ENCODE measurements at regions not wholly inside any gene's neighbourhood (a gene's known extent, or its start where the extent isn't known, plus 50 kb on each side); places are given as distances from the start of the nearest gene placed in this dataset.

DNA sequence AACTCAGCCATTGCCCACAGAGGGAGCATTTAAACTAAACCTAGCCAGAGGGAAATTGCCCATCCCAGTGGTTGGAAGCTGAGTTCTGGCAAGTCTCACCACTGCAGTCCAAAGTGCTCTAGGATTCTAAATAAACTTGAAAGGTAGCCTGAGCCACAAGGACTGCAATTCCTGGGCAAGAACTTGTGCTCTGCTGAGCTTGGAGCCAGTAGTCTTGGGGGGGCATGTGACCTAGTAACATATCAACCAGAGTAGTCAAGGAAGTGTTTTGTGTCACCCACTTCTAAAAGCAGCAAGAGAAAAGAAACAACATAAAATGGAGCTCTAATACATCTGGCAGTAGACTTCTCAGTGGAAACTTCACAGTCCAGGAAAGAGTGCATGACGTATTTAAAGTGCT is 167.0 kb downstream of the PTH2R start:
- Histone ChIP-seq H2AFZ (no peak overlapping the region), H3K9me2 (replicated peaks; ENCODE audit: insufficient read depth) (no peaks in the 10 kb centered on the region), H3K27me3 (no peaks in the 10 kb centered on the region), H3K4me3 (no peak overlapping the region), H3K27ac (no peak overlapping the region), H3K79me2 (no peaks in the 10 kb centered on the region), H3K4me1 (ENCODE audit: insufficient read depth) (no peaks in the 10 kb centered on the region), H3K4me2 (peak overlapping the region; percentile 34), H3K9me3 (ENCODE audit: low read depth) (no peaks in the 10 kb centered on the region), H3K36me3 (replicated peaks; ENCODE audit: insufficient read depth, low read depth) (no peaks in the 10 kb centered on the region), H4K20me1 (ENCODE audit: insufficient read depth, poor library complexity, severe bottlenecking) (no peaks in the 10 kb centered on the region)
- TF ChIP-seq EZH2phosphoT487 (IDR thresholded peaks at IDR 0.05; ENCODE audit: low read depth, severe bottlenecking, unreplicated experiment) (no peak), EZH2 (IDR thresholded peaks at IDR 0.05; ENCODE audit: borderline replicate concordance) (no peak)
- TF ChIP-seq, protein P1, sequence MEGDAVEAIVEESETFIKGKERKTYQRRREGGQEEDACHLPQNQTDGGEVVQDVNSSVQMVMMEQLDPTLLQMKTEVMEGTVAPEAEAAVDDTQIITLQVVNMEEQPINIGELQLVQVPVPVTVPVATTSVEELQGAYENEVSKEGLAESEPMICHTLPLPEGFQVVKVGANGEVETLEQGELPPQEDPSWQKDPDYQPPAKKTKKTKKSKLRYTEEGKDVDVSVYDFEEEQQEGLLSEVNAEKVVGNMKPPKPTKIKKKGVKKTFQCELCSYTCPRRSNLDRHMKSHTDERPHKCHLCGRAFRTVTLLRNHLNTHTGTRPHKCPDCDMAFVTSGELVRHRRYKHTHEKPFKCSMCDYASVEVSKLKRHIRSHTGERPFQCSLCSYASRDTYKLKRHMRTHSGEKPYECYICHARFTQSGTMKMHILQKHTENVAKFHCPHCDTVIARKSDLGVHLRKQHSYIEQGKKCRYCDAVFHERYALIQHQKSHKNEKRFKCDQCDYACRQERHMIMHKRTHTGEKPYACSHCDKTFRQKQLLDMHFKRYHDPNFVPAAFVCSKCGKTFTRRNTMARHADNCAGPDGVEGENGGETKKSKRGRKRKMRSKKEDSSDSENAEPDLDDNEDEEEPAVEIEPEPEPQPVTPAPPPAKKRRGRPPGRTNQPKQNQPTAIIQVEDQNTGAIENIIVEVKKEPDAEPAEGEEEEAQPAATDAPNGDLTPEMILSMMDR (IDR thresholded peaks at IDR 0.05; ENCODE audit: poor library complexity), result no peak
- 68% methylated on average over 1 of the region's 1 CpG for WGBS (ENCODE audit: low lambda C conversion rate, missing lambda C conversion rate)
- no peak for DNase-seq (ENCODE audit: low spot score)

DNA sequence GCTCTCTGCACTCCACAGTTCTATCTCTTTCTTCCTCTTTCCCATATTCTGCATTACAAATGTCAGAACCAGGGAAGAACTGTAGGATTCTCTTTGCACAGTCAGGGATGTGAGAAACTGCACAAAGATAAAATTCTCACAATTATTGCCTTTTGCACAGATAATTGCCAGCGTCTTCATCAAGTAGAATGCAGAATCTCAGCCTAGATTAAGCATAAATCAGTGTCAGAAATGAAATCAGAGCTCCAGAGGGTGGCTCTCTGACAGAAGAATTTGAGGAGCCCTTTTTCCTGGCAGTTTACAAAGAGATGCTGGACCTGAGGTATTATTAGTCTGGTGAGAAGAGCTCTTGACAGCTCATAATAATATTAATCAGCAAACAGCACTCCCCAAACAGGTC is 173.1 kb downstream of the PTH2R start:
- H3K27ac ChIP-seq, result no peak overlapping the region
- H3K4me2 ChIP-seq, result no peak overlapping the region
- no peaks in the 10 kb centered on the region for H3K9me3 ChIP-seq (ENCODE audit: low read depth)
- no peaks in the 10 kb centered on the region for H3K79me2 ChIP-seq
- H2AFZ ChIP-seq, result no peak overlapping the region
- no peaks in the 10 kb centered on the region for H3K4me1 ChIP-seq (ENCODE audit: insufficient read depth)
- no peak overlapping the region for H3K4me3 ChIP-seq
- DNase-seq (ENCODE audit: low spot score), result no peak
- 77% methylated on average over 1 of the region's 1 CpG for WGBS (ENCODE audit: low lambda C conversion rate, missing lambda C conversion rate)
- no peaks in the 10 kb centered on the region for H3K27me3 ChIP-seq
- H4K20me1 ChIP-seq (ENCODE audit: insufficient read depth, poor library complexity, severe bottlenecking), result no peaks in the 10 kb centered on the region
- H3K36me3 ChIP-seq (replicated peaks; ENCODE audit: insufficient read depth, low read depth), result no peaks in the 10 kb centered on the region
- TF ChIP-seq EZH2 (IDR thresholded peaks at IDR 0.05; ENCODE audit: borderline replicate concordance), result no peak
- TF ChIP-seq EZH2phosphoT487 (IDR thresholded peaks at IDR 0.05; ENCODE audit: low read depth, severe bottlenecking, unreplicated experiment), result no peak
- TF ChIP-seq, protein P1 (IDR thresholded peaks at IDR 0.05; ENCODE audit: poor library complexity), result no peak
- H3K9me2 ChIP-seq (replicated peaks; ENCODE audit: insufficient read depth), result no peaks in the 10 kb centered on the region

DNA sequence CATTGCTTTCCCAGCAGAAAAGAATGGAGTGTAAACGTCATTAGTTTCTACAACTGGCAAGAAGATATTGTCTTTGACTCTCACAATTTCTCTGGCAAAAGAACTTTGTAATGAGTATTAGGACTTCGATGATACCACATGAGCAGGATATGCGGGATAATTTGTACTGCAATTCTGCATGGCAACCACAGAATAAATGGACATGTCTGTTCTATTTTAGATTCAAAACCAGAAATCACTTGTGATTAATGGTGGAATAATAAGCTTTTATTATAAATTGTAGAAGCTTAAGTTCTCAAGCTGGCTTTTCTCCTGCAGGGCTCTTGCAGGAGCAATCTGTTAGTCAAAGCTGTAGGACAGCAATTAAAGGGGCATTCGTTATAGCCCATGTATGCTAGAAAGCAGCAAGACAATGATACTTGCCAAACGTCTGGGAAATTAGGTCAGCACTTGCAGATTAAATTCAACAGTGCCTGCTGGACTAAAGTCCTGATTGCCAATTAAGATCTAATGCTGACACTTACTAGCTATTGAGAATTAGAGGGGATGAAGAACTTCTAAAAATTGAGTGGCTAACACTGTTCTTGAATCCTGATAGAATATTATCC is 177.9 kb downstream of the PTH2R start:
- Histone ChIP-seq H3K36me3 (replicated peaks; ENCODE audit: insufficient read depth, low read depth) (no peaks in the 10 kb centered on the region), H3K9me2 (replicated peaks; ENCODE audit: insufficient read depth) (no peaks in the 10 kb centered on the region), H4K20me1 (ENCODE audit: insufficient read depth, poor library complexity, severe bottlenecking) (no peaks in the 10 kb centered on the region), H3K4me2 (no peak overlapping the region), H3K79me2 (no peaks in the 10 kb centered on the region), H2AFZ (no peak overlapping the region), H3K27me3 (no peaks in the 10 kb centered on the region), H3K4me1 (ENCODE audit: insufficient read depth) (no peaks in the 10 kb centered on the region), H3K4me3 (no peak overlapping the region), H3K9me3 (ENCODE audit: low read depth) (no peaks in the 10 kb centered on the region), H3K27ac (no peak overlapping the region)
- DNase-seq (ENCODE audit: low spot score), result no peak
- TF ChIP-seq EZH2 (IDR thresholded peaks at IDR 0.05; ENCODE audit: borderline replicate concordance), result no peak
- TF ChIP-seq, protein P1 (IDR thresholded peaks at IDR 0.05; ENCODE audit: poor library complexity), result no peak
- TF ChIP-seq EZH2phosphoT487 (IDR thresholded peaks at IDR 0.05; ENCODE audit: low read depth, severe bottlenecking, unreplicated experiment), result no peak
- 66% methylated on average over 5 of the region's 5 CpGs for WGBS (ENCODE audit: low lambda C conversion rate, missing lambda C conversion rate)
